Activated naive CD8-positive, alpha-beta T cell treated with anti-CD3 and anti-CD28 coated beads, Interleukin-2, amount 50 U/mL, for 24 hours (primary cell): ENCODE measurements at regions not wholly inside any gene's neighbourhood (a gene's known extent, or its start where the extent isn't known, plus 50 kb on each side); places are given as distances from the start of the nearest gene placed in this dataset.
"Not testable (repeated sequence)": the region's sequence is repeated elsewhere in the genome, so short reads cannot be mapped to it uniquely, and the experiment has no call there.

ENCODE experiments used
- ATAC-seq: fragments of 150-1000 bp; cut with Tn5 transposase; one replicate; pipeline ENCODE4 v1.10.0; 2021
- DNase-seq: peaks from one replicate; pipeline ENCODE4 v3.0.0; 2021
- H3K27ac Mint-ChIP-seq: one replicate; pipeline ENCODE4 v1.8.0; 2021; ENCODE audit warnings: mild to moderate bottlenecking, mixed read lengths
- H3K27me3 Mint-ChIP-seq: one replicate; pipeline ENCODE4 v1.8.0; 2021; ENCODE audit warnings: mixed read lengths
- H3K36me3 Mint-ChIP-seq: one replicate; pipeline ENCODE4 v1.8.0; 2021; ENCODE audit warnings: low read depth, mixed read lengths
- H3K4me1 Mint-ChIP-seq: one replicate; pipeline ENCODE4 v1.8.0; 2021; ENCODE audit warnings: mixed read lengths
- H3K4me3 Mint-ChIP-seq: one replicate; pipeline ENCODE4 v1.8.0; 2021; ENCODE audit warnings: mild to moderate bottlenecking, moderate library complexity, mixed read lengths
- H3K9me3 Mint-ChIP-seq: one replicate; pipeline ENCODE4 v1.8.0; 2021; ENCODE audit warnings: mixed read lengths

- no peaks in the 10 kb centered on the region for H3K36me3 Mint-ChIP-seq
These were observed 783.4 kb upstream of the MIR17HG start for GRCh38 chr13:90564096-90564495.

GRCh38 chr13:90564566-90564965 lies 782.9 kb upstream of the MIR17HG start:
- H3K4me1 Mint-ChIP-seq = no peaks in the 10 kb centered on the region
- no peak for DNase-seq
- H3K27me3 Mint-ChIP-seq = no peaks in the 10 kb centered on the region
- H3K36me3 Mint-ChIP-seq = no peaks in the 10 kb centered on the region
- no peak overlapping the region for H3K4me3 Mint-ChIP-seq
- no peak overlapping the region for H3K27ac Mint-ChIP-seq
- H3K9me3 Mint-ChIP-seq = peaks cover 10% of the 10 kb centered on the region
- no peak for ATAC-seq

More at GRCh38 chr13:90564096-90564495, 783.4 kb upstream of the MIR17HG start:
- Mint-ChIP-seq H3K9me3 (peaks cover 10% of the 10 kb centered on the region), H3K4me1 (no peaks in the 10 kb centered on the region), H3K4me3 (no peak overlapping the region), H3K27ac (no peak overlapping the region), H3K27me3 (no peaks in the 10 kb centered on the region)
- DNase-seq (no peak), ATAC-seq (no peak)

- H3K27me3 Mint-ChIP-seq = no peaks in the 10 kb centered on the region
- peaks cover 8% of the 10 kb centered on the region for H3K9me3 Mint-ChIP-seq
- no peak overlapping the region for H3K27ac Mint-ChIP-seq
- no peak overlapping the region for H3K4me3 Mint-ChIP-seq
- no peak for DNase-seq
- no peaks in the 10 kb centered on the region for H3K4me1 Mint-ChIP-seq
- ATAC-seq = no peak
- no peaks in the 10 kb centered on the region for H3K36me3 Mint-ChIP-seq
These were observed 781.3 kb upstream of the MIR17HG start for GRCh38 chr13:90565985-90566713.

- Mint-ChIP-seq H3K4me3 (no peak overlapping the region), H3K4me1 (no peaks in the 10 kb centered on the region), H3K9me3 (peaks cover 5% of the 10 kb centered on the region), H3K27ac (no peak overlapping the region), H3K27me3 (no peaks in the 10 kb centered on the region), H3K36me3 (no peaks in the 10 kb centered on the region)
- ATAC-seq = no peak
- DNase-seq = no peak
These were observed 779.3 kb upstream of the MIR17HG start for GRCh38 chr13:90568165-90568564.

- no peak for DNase-seq
- peaks cover 19% of the 10 kb centered on the region for H3K9me3 Mint-ChIP-seq
- no peak overlapping the region for H3K27ac Mint-ChIP-seq
- H3K27me3 Mint-ChIP-seq = no peaks in the 10 kb centered on the region
- H3K4me1 Mint-ChIP-seq = no peaks in the 10 kb centered on the region
- H3K4me3 Mint-ChIP-seq = no peak overlapping the region
- H3K36me3 Mint-ChIP-seq = no peaks in the 10 kb centered on the region
- ATAC-seq = no peak
These were observed 771.4 kb upstream of the MIR17HG start for GRCh38 chr13:90576067-90576466.

- Mint-ChIP-seq H3K4me1 (no peaks in the 10 kb centered on the region), H3K27me3 (no peaks in the 10 kb centered on the region), H3K36me3 (no peaks in the 10 kb centered on the region), H3K27ac (no peak overlapping the region), H3K4me3 (no peak overlapping the region), H3K9me3 (peaks cover 19% of the 10 kb centered on the region)
- DNase-seq (no peak), ATAC-seq (no peak)
These were observed 769.8 kb upstream of the MIR17HG start for GRCh38 chr13:90577726-90578125.

- Mint-ChIP-seq H3K36me3 (no peaks in the 10 kb centered on the region), H3K4me1 (no peaks in the 10 kb centered on the region), H3K9me3 (peaks cover 21% of the 10 kb centered on the region), H3K27me3 (no peaks in the 10 kb centered on the region), H3K4me3 (no peak overlapping the region), H3K27ac (no peak overlapping the region)
- DNase-seq = no peak
- no peak for ATAC-seq
These were observed 762.1 kb upstream of the MIR17HG start for GRCh38 chr13:90585392-90585791.

- H3K27ac Mint-ChIP-seq = no peak overlapping the region
- H3K36me3 Mint-ChIP-seq = no peaks in the 10 kb centered on the region
- H3K27me3 Mint-ChIP-seq = no peaks in the 10 kb centered on the region
- peaks cover 11% of the 10 kb centered on the region for H3K9me3 Mint-ChIP-seq
- no peak for ATAC-seq
- H3K4me3 Mint-ChIP-seq = no peak overlapping the region
- no peak for DNase-seq
- no peaks in the 10 kb centered on the region for H3K4me1 Mint-ChIP-seq
These were observed 756.1 kb upstream of the MIR17HG start for GRCh38 chr13:90591260-90591926.

- no peak for ATAC-seq
- H3K9me3 Mint-ChIP-seq = peaks cover 11% of the 10 kb centered on the region
These were observed 755.6 kb upstream of the MIR17HG start for GRCh38 chr13:90591927-90592268.

GRCh38 chr13:90592943-90593342 lies 754.5 kb upstream of the MIR17HG start:
- H3K27me3 Mint-ChIP-seq = no peaks in the 10 kb centered on the region
- H3K36me3 Mint-ChIP-seq = no peaks in the 10 kb centered on the region
- H3K4me3 Mint-ChIP-seq = no peak overlapping the region
- H3K4me1 Mint-ChIP-seq = no peaks in the 10 kb centered on the region
- DNase-seq = no peak
- no peak overlapping the region for H3K27ac Mint-ChIP-seq
- no peak for ATAC-seq
- peaks cover 11% of the 10 kb centered on the region for H3K9me3 Mint-ChIP-seq

More at GRCh38 chr13:90591927-90592268, 755.6 kb upstream of the MIR17HG start:
- no peaks in the 10 kb centered on the region for H3K4me1 Mint-ChIP-seq
- H3K27ac Mint-ChIP-seq = no peak overlapping the region
- no peak overlapping the region for H3K4me3 Mint-ChIP-seq
- no peak for DNase-seq
- H3K36me3 Mint-ChIP-seq = no peaks in the 10 kb centered on the region
- no peaks in the 10 kb centered on the region for H3K27me3 Mint-ChIP-seq

- Mint-ChIP-seq H3K27ac (no peak overlapping the region), H3K4me1 (no peaks in the 10 kb centered on the region), H3K9me3 (peaks cover 11% of the 10 kb centered on the region), H3K27me3 (no peaks in the 10 kb centered on the region), H3K4me3 (no peak overlapping the region), H3K36me3 (no peaks in the 10 kb centered on the region)
- DNase-seq (no peak), ATAC-seq (no peak)
These were observed 752.8 kb upstream of the MIR17HG start for GRCh38 chr13:90594681-90595080.

GRCh38 chr13:90605664-90606063 lies 741.8 kb upstream of the MIR17HG start:
- Mint-ChIP-seq H3K4me1 (no peaks in the 10 kb centered on the region), H3K36me3 (no peaks in the 10 kb centered on the region)
- ATAC-seq = no peak

GRCh38 chr13:90606921-90607320 lies 740.6 kb upstream of the MIR17HG start:
- not testable (repeated sequence) for H3K27ac Mint-ChIP-seq, DNase-seq, H3K36me3 Mint-ChIP-seq, ATAC-seq, H3K4me1 Mint-ChIP-seq, H3K4me3 Mint-ChIP-seq, H3K9me3 Mint-ChIP-seq, H3K27me3 Mint-ChIP-seq

More at GRCh38 chr13:90605664-90606063, 741.8 kb upstream of the MIR17HG start:
- Mint-ChIP-seq H3K27ac (no peak overlapping the region), H3K4me3 (no peak overlapping the region), H3K27me3 (no peaks in the 10 kb centered on the region), H3K9me3 (no peaks in the 10 kb centered on the region)
- no peak for DNase-seq

GRCh38 chr13:90612391-90612790 lies 735.1 kb upstream of the MIR17HG start:
- DNase-seq = no peak

GRCh38 chr13:90613076-90613795 lies 734.3 kb upstream of the MIR17HG start:
- Mint-ChIP-seq H3K4me3 (no peak overlapping the region), H3K27ac (no peak overlapping the region), H3K36me3 (no peaks in the 10 kb centered on the region), H3K9me3 (peaks cover 5% of the 10 kb centered on the region), H3K4me1 (no peaks in the 10 kb centered on the region), H3K27me3 (no peaks in the 10 kb centered on the region)
- no peak for DNase-seq
- ATAC-seq = no peak

More at GRCh38 chr13:90612391-90612790, 735.1 kb upstream of the MIR17HG start:
- H3K36me3 Mint-ChIP-seq = no peaks in the 10 kb centered on the region
- no peaks in the 10 kb centered on the region for H3K27me3 Mint-ChIP-seq
- H3K4me1 Mint-ChIP-seq = no peaks in the 10 kb centered on the region
- no peak overlapping the region for H3K27ac Mint-ChIP-seq
- no peak for ATAC-seq
- no peak overlapping the region for H3K4me3 Mint-ChIP-seq
- no peaks in the 10 kb centered on the region for H3K9me3 Mint-ChIP-seq
